Kidney glomerular epithelial cell (primary cell): ENCODE measurements at regions not wholly inside any gene's neighbourhood (a gene's known extent, or its start where the extent isn't known, plus 50 kb on each side); places are given as distances from the start of the nearest gene placed in this dataset.
"Not testable (repeated sequence)": the region's sequence is repeated elsewhere in the genome, so short reads cannot be mapped to it uniquely, and the experiment has no call there.

ENCODE experiments used
- DNase-seq: peaks from one replicate; lab custom pipeline; 2025; lab: John Stamatoyannopoulos, UW

DNA sequence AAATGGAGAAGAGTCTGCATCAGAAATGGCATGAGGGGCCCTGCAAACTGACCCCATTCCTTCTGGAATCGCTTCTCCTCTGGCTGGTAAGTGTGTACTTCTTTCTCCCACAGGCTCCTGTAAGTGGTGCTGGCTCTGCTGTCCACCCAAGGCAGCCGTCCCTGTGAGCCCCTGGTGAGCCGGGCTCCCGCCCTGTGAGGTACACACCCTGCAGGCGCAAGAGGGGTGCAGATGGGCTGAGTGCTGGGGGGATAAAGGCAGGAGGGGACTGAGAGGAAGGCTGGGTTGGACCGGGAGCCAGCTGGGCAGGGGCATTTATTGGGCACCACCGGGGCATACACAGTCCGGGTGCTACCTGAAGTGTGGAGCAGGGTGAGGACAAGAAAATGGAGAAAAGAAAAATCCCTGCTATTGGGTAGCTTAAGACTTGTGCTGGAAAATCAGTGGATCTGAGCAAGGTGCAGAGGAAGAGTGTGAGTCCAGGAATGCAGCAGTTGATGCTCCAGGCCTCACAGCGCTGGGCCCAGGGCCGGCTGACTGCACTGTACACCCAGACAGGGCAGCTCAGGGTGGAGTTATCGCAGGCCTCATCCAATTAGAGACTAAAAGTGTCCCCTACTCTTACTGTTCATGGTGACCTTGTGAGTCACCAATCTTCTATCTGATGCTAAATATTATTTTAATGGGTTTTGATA, 455.1 kb upstream of the B3GAT1 start:
- no peak for DNase-seq

DNA sequence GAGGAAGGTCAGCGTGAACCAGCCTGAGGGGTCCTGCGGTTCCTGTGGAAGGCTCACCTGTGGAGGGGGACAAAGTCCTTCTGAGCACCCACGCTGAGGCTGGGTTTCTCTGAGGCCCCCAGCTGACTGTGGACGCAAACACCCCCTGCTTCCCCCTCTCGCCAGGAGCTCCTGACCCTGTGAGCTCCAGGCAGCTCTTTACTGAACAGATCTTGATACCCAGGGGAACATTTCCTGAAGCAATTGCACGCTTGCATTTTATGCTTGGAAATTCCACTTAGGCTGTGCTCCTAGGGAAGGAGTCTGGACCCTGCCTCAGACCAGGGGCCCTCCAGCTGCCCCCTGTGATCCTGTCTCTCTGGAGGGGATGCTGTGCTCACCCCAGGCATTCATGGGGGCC, 454.2 kb upstream of the B3GAT1 start:
- DNase-seq: no peak

DNA sequence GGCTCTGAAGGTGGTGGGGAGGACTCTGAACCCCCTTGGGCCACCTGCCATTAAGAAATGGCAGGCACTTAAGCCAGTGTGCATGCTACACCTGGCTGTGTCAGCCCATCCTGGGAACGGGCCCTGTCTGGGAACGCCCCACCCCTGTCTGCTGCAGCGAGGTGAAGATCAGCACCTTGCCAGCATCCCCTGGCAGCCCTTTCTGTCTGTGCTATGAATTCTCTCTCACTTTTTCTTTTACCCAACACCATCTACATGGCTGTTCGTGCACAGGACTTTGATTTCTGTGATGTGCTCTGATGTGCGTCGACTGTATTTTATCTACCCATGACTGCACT, 452.9 kb upstream of the B3GAT1 start:
- no peak for DNase-seq

DNA sequence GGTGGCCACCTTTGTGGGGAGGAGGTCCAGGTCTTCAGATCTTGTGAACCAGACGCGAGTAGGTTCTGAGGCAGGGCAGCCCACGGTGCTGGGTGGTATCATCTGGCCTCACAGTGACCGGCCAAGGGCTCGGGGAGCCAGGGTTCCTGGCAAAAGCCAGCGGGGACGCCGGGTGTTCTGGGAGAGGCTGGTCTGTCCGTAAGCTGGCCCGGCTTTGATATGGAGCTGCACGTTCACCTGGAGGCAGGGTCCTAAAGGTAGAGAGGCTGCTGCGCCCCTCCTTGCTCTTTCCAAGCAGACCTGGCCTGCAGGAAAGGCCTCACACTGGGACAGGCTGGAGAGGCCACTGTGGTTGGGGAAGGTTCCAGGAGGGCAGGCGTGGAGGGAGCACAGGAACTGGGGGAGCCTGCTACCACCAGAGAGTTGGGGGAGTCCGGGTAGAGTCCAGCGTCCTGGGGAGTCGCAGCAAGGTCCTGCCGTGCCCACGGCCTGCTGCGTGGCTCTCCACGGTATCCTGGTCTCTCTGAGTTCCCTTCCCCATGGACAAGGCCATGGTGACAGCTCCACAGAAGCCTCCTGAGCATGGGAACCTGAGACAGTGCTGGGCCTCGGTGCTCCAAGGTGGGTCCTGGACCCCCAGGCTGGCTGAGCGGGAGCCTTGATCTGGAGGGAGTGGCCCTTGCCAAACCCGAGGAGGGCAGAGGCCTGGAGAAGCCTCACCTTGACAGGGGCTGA, 452.4 kb upstream of the B3GAT1 start:
- DNase-seq: no peak

DNA sequence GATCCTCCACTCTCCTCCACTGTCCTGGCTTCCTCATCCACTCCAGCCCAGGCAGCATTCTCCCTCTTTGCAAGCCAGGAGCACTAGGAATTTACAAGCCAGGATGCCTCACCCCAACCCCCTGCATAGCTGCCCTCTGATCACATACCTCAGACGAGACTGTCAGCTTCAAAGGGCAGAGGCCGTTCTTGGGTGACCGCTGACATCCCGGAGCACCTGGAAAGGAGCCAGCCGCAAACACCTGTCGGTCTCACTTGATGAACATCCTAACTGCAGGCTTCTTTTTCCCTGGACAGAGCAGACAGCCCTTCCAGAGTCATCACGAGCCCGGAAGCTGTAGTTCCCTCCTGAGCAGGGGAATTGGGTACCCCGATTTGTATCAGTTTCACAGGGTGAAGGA, 451.3 kb upstream of the B3GAT1 start:
- no peak for DNase-seq

DNA sequence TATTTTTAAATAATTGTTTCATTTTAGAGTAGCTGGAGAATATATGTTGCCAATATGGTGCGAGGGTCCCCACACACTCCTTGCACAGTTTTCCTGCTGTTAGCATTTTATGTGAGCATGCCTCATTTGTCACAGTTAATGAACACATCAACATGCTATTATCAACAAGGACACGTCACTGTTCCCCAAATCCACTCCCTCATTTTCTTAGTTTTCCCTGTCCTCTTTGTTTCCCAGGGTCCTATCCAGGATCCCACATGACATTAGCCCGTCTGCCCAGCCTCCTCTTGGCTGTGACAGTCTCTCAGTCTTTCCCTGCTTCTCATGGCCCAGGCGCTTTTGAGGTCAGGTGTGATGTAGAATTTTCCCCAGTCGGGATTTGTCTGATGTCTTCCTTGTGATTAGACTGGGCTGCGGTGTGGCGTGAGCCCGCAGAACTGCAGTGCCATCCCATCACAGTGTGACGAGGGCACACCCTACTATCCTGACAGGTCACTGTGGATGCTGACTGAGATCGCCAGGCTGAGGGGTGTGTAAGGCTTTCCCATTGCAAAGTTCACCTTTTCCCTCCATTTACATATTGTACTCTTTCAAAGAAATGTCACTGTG, 450.6 kb upstream of the B3GAT1 start:
- DNase-seq: no peak

DNA sequence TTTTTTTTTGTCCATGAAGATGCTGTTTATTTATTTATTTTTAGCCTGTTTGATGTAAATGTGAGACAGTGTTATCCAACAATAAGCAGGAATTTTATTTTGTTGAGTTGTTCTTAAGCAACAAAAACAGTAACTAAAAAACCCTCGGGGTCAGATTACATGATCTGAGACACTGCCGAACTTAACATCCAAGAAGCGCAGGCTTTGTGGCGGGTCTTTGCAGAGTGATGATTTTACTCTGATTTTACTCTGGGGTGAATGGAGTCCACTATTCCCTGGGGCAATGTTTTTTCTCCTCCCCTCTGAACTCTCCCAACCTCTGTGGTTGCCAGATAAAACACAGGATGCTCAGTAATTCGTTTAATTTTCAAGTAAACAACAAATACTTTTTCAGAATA, 450.1 kb upstream of the B3GAT1 start:
- DNase-seq: no peak

DNA sequence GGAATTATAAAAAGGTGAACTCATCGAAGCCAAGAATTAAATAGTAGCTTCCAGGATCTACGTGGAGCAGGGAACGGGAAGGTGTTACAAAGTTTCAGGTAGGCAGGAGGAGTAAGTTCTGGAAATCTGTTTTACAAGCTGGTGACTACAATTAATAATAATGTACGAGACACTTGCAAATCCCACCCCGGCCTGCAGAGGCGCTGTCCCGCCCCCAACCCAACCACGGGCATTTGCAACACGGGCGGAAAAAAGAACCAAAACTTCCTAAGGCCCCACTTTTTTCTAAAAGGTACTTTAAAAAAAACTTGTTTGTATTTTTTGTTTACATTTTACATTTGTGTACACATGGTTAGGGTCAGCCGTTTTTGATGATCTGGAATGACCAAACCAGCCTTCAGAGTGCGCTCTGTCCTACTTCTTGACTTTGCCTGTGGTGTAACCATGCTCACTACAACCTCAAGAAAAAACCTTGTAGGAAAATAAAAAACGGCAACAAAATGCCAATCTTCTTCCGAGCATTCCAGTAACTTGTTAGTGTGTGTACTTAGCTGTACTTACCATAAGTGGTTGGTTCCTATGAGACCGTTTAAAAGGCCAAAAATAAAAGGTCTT, 449.6 kb upstream of the B3GAT1 start:
- DNase-seq: no peak

DNA sequence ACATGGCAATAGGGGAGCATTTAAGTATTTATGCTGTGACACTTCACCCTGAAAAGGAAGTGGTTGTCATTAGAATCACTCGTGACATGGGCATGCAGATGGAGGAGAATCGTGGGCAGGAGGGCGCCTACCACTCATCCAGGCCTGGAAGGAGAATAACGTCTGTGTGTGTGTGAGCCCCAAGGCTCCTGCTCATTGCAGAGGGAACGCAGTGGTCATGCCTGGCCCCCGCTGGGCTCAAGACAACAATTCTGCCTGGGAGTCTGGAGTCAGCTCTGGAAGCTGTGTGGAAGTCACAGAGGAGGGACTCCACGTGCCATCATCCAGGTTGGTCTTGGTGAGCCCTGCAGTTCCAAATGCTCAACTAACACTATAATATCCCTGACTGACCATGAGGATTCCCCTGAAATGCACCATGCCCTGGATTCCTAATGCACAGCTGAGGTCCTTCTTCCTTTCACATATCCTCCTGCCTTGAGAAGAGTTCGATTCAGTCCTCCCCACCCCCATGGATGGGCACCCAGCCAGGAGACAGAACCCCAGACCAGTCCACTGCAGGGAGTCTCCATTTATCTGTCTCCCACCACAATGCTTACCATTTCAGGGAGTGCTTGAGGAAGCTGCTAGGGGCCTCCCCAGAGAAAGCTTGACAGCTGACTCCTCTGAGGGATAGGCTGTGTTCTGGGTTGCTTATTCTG, 446.9 kb upstream of the B3GAT1 start:
- no peak for DNase-seq

DNA sequence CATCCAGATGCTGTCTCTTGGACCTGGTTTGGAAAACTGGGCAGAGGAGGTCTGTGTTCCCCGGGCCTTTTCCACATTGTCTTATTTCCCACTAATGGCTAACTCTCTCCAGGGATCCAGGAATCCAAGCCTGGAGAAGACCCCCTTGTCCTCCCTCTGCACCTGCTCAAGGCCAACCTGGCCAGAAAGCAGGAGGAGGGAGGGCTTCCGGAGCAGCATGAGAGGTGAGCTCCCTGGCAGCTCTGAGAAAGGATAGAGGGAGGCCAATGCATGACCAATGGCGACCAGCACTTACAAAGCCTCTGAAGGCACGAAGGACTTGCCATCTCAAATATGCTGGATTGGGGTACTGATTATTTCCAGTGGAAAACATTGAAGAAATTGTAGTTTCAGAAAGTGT, 445.0 kb upstream of the B3GAT1 start:
- no peak for DNase-seq

DNA sequence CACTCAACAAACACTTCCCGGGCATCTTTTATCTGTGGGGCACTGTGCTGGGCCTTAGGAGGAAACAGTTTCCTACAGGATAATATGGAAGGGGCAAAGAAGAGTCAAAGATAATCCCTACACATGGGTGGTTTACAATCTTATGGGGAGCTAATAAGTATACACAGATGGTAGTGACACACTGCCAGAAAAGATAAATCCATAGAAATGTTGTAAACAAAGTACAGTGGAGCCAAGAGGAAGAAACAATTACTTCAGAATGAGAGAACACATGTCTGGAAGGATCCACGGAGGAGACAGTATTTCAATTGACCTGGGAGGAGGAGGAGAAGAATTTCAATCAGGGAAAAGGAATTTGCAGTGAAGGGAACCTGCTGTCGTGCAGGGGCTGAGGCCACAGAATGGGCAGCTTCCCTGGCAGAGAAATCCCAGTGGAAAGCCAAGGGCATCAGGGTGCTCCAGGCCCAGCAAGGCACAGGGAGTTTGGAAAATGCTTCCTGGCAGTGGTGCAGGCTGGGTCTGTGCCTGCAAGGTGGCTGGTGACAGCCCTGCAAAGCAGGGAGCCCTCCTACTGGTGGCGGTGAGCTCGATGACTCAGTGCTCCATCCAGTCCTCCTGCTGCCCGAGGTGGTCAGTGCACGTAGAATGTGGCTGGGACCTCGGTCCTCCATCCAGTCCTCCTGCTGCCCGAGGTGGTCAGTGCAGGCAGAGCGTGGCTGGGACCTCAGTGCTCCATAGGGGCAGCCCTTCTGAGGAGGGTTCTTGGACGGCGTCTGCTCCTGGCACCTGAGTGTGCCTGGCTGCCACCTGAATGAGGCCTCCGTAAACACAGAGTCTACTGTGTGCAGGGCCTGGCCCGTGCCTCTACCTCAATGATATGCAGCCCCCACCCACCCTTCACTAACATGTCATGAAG, 444.3 kb upstream of the B3GAT1 start:
- DNase-seq: no peak

DNA sequence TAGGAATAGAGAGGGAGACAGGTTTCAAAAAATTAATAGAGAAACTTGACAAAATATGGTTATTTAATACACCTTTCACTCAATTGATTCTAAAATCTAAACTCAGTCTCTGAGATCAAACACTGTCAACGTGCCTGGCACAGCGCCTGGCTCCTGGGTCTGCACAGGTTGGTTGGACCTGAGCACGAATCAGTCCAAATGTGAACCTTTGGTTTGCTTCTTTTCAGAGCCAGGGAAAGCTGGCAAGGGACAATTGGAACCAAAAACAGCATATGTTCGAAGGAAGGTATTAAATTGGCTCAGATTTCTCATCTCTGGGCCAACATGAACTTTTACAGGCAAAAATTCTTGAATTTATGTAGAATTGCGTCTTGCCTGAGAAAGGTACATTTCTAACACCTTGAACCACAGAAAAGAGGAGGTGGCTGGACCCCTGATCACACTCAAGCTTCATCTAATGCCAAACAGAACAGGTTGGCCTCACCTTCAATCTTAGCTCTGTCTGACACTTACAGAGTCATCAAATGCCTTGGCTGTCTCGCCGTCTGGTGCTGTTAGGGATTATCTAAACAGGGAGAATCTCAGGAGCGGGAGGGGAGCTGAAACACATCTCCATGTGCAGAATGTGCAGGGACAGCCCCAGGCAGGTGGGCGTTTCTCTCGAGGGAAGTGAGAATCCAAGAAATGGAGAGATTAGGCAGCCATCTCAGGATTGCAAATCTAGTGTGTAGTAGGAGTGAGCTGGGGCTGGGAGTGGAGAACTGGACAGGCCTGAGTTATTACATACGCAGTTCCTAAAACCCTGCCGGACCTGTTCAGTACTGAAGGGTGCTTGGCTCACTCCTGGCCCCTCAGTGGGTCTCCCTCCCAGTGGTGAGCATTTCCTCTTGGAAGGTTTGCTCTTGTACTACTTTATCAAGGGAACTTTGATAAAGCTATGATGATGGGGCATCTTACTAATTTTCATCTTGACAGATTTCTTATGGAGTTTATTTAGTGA, 442.2 kb upstream of the B3GAT1 start:
- DNase-seq: no peak

DNA sequence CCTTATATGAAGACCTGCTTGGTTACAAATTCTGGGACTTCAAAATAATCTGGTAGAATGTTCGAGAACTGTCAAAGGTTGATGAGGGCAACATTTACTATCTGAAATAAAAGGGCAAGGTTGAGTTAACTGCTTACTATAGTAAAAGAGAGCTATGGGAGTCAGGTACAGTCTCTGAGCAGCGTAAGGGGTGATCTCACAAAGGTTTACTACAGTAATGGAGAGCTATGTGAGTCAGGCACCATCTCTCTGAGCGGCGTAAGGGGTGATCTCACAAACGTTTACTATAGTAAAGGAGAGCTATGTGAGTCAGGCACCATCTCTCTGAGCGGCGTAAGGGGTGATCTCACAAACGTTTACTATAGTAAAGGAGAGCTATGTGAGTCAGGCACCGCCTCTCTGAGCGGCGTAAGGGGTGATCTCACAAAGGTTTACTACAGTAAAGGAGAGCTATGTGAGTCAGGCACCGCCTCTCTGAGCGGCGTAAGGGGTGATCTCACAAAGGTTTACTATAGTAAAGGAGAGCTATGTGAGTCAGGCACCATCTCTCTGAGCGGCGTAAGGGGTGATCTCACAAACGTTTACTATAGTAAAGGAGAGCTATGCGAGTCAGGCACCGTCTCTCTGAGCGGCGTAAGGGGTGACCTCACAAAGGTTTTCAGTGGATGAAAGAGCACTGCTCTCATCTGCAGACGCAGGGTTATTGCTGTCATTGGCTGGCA, 439.6 kb upstream of the B3GAT1 start:
- not testable (repeated sequence) for DNase-seq

DNA sequence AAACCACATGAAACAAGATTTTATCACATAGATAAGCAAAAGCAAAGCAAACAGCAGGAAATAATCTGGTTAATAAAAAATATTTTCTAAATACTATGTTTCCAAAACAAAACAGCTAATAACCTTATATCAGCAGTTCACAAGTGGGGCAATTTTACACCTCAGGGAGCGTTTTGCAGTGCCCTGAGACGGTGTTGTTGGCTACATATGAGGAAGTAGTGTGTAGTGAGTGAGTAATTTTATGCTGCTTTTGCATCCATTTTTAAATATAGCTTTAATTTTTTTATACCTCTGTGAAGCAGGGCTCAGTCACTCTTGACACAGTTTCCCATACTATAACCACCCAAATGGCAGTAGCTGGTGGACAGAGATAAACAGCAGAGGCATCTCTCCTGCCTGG, 438.5 kb upstream of the B3GAT1 start:
- DNase-seq: no peak

DNA sequence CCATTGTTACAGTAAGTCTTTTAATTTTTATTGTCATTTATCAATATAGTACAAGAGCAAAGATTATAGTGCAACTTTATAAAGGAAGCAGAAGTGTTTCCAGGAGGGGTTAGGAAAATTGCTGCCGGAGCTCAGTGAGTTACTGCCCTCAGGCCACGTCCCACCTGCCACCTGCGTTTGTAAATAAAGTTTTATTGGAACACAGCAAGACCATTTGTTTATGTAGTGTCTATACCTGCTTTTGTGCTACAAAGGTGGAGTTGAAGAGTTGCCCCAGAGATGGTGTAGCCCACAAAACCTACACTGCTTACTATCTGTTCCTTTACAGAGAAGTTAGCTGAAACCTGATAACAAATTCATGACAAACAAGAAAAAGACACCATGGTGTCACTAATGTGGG, 437.8 kb upstream of the B3GAT1 start:
- DNase-seq: no peak

DNA sequence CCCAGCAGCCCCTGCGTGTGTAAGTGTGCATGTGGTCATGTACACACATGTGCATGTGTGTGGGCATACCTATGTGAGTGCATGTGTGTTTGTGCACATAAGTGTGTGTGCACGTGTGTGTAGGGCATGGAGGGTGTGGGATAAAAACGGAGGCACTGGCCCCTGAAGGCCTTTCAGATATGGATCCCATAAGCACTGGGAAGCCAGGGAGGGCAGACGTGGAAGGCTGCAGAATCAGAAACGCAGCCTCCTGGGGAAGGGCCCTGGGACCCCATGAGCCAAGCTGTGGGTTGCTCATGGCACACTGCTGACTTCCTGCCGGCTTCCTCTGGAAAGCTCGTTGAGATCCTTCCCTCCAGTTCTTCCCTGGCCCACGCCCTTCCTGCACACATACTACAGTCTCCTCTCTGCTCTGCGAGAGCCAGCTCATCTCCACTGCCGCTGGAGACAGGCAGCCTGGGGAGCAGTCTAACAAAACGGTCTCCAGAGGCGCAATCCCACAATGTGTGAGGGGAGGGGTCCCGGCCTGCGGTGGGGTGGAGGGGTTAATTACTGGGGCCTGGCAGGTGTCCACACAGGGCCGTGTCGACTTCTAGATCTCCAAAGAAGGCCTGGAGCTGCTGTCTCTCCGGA, 435.2 kb upstream of the B3GAT1 start:
- no peak for DNase-seq

DNA sequence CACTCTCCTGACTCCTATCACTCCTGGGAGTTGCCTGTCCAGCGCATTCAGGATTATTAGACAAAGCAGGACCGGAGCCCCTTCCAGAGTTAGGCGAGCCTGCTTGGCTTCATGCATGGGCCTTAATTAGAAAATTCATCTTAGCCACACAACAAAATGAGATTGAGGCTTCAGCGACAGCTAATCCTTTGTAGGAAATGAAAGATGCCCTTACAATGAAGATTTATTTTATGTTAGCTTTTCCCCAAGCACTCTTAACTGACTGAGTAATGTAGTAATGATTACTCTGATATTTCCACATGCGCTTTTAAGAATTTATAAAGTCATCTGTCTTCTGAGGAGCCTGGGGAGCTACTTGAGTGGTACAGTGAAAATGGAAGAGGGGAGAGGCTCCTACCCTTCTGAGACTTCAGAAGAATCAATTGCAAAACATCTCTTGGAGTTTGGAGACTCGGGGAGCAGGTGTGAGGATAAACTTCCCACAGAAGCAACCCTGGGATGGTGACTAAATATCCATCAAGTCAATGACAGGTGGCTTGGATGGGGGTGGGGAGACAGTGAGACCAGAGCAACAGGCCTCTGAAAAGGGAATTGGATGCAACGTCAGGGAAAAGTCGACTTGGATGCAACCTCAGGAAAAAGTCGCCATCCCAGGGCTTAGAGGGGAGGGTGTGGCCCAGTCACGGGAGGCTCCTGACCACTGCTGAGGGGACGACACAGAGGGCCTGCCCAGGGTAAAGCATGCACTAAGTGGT, 434.5 kb upstream of the B3GAT1 start:
- no peak for DNase-seq
